HG03196 (cell line): ENCODE measurements at regions not wholly inside any gene's neighbourhood (a gene's known extent, or its start where the extent isn't known, plus 50 kb on each side); places are given as distances from the start of the nearest gene placed in this dataset.

Experiments
- ATAC-seq: cut with Tn5 transposase; IDR thresholded peaks from one replicate; pipeline ENCODE4 v1.9.1; 2021; ENCODE audit not compliant: unreplicated experiment

DNA sequence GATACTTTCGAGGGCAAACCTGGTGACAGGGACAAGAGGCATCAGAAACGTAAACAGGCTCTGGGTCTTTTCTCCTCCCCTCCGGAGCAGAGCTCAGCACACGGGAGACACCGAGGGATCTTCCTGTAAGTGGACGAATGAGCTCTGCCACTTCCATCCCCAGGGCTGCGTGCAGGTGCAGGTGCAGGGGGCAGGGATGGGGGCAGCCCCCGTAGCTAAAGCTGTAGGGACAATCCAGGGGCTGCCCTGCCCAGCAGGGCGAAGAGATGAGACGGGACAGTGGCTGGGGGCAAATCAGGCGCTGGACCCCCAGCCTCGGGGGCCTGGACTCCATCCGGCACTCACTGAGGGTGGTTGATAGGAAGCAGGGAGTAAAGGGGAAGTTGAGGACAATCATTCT lies 505.4 kb downstream of the BRD1 start:
- no peak for ATAC-seq

DNA sequence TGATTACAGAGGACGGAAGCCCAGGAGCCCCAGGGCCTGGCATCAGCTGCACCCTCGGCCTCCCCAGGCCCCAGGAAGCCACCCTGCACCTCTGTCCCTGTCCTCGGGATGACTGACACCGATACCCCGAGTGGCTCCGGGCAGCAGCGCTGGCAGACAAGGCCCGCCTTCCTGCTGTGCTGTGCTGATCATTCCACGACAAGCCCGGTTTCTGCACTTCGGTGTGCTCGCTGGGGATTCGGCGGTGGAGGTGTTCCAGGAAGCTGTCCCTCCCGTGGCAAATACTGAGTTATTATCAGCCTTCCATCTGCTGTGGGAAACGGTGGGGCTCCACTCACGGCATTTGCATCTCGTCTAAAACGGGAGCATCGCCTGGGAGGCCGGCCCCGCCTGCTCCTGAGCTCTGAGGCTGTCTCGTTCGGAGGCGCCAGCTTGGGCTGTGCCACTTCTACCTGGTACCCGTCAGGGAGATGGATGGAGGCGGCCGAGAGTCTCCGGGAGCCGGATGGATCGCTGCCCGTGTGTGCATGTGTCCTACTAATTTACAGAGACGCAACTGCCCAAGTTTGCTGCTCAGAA lies 506.1 kb downstream of the BRD1 start:
- no peak for ATAC-seq

- no peak for ATAC-seq
These were observed 506.8 kb downstream of the BRD1 start for GRCh38 chr22:49320714-49321476.

- ATAC-seq = no peak
These were observed 510.3 kb downstream of the BRD1 start for GRCh38 chr22:49317369-49317768.

GRCh38 chr22:49312601-49313000 lies 515.1 kb downstream of the BRD1 start:
- no peak for ATAC-seq

DNA sequence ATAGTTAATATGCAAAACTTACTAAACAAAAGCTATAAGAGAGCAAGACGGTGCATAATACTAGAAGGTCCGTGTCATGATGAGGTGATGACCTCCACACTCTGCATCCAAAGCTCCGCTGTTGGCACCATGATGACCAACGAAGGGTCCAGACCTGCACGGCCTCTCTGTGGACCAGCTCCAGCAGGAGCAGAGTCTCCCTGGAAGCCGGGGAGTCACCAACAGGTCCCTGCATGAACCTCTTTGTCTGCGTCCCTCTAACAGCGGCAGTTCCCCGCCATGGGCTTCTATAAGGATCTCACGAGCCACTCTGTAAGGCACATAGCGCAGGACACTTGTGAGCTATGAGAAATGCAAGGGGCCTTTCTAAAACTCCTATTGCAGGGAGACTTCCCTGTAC lies 517.3 kb downstream of the BRD1 start:
- ATAC-seq = no peak

- ATAC-seq = no peak
These were observed 519.4 kb downstream of the BRD1 start for GRCh38 chr22:49308300-49308699.

DNA sequence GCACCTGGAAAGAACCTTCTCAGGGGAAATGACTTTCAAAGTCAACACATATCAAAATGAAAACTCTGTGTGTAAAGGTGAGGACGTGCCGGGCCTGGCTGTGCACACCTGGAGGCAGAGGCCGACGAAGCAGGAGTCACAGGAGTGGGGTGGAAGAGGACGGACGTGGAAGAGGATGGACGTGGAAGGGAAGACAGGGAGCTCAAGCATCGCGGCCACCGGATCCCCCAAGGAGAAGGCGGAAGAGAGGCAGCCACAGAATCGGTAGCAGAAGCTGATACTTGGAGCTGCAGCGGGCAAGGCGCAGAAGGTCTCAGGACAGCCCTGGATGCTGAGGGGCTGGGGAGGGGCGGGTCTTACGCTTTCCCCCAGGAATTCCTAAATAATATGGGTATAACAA lies 519.8 kb downstream of the BRD1 start:
- ATAC-seq = no peak

DNA sequence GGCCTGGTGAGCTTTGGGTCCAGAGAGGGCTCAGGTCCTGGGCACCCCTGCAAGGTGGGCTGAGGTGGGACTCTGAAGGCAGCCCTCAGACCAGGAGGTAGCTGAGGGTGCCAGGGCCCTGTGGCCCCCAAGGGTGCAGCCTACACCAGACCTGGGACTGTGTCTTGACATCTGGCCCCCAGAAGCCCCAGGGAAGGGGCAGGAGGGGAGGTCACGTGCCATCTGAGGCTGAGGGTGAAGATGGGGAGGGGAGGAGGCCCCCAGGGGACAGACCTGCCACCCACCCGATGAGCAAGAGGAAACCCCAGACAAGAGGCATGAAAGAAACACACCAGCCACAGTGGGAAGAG lies 520.2 kb downstream of the BRD1 start:
- no peak for ATAC-seq

GRCh38 chr22:49306632-49307480 lies 520.8 kb downstream of the BRD1 start:
- no peak for ATAC-seq

DNA sequence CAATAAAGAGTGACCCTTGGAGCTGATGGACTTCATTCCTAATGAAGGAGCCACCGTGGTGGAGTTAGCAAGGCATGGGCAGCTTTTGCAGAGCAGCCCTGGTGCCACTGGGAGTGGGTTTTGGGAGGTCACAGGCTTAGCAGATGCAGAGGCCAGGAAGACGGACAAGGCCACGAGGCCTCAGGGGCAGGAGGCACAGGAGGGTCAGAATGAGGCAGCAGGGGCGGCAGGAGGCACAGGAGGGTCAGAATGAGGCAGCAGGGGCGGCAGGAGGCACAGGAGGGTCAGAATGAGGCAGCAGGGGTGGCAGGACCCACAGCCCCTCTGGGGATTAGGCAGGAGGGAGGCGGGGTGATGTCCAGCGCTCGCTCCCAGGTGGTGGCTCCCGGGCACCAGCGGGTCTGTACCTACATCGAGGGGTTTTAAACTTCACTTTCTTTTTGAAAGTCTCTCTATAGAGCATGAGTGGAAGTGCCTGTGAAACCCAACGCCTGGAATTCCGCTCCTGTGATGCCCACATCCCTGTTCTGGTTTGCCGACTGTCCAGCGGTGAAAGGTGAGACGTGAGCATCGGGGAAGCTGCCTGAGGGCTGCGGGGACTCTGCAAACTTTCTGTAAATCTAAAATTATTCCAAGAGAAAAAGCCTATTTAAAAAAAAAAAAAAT lies 521.6 kb downstream of the BRD1 start:
- ATAC-seq = no peak

- ATAC-seq = no peak
These were observed 522.3 kb downstream of the BRD1 start for GRCh38 chr22:49305214-49305965.

DNA sequence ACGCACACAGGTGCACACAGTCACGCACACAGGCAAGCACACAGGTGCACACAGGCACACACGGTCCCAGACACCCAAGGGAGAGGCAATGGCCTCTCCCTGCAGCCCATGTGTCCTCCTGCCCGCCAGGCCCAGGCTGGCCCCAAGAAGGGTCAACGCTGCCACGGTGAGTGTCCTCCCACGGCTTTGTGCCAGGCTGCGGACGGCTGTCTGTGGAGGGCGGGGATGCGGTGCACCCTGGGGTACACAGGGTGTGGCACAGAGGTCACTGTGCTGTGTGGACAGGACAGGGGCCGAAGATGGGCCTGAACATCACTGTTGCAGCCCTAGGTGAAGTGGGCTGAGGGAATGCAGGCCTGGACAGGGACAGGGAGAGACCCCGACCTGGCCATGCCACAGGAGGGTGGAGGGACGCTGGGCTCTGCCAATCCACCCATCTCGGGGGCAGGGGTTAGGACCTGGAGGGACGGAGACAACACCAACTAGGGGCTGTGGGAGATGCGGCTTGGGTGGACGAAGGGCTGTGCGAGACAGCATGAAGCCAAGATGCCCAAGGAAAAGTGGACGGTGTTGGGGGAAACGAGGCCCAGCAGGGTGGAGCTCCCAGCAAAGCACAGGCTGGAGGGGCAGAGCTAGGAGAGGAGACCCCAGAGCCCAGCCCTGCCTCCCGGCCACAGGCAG lies 523.8 kb downstream of the BRD1 start:
- ATAC-seq = no peak

GRCh38 chr22:49303061-49303735 lies 524.5 kb downstream of the BRD1 start:
- no peak for ATAC-seq

DNA sequence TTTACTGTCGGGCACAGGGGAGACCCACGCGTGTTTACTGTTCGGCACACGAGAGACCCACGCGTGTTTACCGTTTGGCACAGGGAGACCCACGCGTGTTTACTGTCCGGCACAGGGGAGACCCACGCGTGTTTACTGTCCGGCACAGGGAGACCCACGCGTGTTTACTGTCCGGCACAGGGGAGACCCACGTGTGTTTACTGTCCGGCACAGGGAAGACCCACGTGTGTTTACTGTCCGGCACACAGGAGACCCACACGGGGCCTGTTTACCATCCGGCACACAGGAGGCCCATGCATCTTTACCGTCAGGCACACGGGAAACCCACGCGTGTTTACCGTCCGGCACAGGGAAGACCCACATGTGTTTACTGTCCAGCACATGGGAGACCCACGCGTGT lies 525.1 kb downstream of the BRD1 start:
- ATAC-seq = no peak

- ATAC-seq = no peak
These were observed 525.6 kb downstream of the BRD1 start for GRCh38 chr22:49302150-49302460.

DNA sequence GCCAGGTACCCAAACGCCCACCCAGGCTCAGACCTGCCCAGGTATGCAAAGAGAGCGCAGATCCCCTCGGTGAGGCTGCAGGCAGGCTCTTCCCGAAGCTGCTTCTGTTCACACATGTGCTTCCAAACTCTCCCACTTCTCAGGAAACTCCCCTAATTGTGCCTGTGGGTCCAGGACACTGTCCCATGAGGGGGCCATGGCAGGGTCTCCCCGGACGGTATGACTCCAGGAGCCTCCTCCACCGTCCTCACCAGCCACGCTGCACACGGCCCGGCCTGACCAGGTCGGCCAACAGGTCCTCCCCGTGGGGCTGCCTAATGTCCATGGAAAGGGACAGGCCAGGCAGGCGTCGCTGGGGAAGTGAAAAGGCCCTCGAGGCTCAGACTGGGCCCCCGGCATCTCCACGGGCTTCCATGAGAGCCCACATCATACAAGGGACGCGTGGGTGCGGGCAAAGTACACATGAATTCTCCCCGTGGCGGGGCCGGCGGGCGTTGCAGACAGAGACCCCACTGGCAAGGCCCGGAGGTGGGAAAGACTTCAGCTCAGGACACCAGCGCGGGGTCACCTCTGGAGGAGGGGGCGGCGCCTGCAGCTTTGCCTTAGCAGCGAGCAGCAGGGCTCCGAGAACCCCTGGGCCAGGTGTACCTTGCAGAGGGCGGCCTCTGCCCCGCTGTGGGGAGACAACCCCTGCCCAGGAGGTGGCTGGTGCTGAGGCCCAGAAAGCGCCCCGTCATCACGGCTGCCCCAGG lies 526.1 kb downstream of the BRD1 start:
- ATAC-seq = no peak

- ATAC-seq = no peak
These were observed 526.7 kb downstream of the BRD1 start for GRCh38 chr22:49300951-49301397.

DNA sequence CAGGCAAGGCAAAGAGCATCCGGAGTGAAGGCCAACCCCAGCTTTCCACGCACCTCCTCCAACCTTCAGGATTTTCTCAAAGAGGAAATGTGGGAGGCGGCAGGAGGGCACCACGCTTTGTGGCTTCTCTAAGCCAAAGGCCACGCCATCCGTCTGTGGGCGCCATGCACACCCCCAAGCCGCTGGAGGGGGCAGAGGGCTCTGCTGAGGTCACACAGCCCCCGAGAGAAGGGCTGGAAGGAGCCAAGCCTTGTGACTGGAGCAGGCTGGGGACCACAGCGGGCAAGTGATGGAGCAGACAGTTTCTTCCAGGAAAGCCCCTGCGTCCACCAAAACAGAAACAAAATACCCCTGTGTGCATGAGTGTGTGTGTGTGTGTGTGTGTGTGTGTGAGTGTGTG lies 527.4 kb downstream of the BRD1 start:
- no peak for ATAC-seq
